ENCODE measurements at regions not wholly inside any gene's neighbourhood (a gene's known extent, or its start where the extent isn't known, plus 50 kb on each side); places are given as distances from the start of the nearest gene placed in this dataset.

DNA sequence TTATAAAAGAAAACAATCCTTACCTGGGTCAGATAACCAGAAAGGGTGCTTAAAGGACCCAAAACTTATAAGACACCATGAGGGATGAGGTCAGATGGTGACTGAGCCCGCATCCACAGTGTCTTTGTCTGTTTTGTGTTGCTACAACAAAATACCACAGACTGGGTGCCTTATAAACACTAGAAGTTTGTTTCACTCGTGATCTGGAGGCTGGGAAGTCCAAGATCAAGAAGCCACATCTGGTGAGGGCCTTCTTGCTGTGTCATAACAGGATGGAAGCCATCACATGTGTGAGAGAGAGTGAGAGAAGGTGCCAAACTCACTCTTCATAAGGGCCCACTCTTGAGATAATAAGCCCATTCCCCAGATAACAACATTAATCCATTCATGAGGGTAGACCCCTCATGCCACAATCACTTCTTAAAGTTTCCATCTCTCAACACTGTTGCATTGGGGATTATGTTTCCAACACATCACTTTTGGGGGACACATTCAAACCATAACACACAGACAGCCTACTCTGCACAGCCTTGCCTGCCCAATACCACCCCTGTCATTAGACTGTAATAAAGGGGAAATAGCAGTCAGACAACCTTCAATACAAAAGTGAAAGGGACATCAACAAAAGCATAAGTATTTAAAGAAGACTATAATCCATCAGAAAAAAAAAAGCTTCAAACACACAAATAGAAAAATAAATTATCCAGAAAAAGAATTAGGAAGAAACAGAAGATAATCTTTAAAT lies 249.8 kb downstream of the ANAPC1 start:
- in situ Hi-C loops (cut with HindIII; ENCODE audit: low sequenced_read_pairs): no loop called here
- DNase-seq (ENCODE audit: low read depth, low spot score): no peak
- no peak overlapping the region for H3K4me3 ChIP-seq (ENCODE audit: low read depth, low read length)
- TF ChIP-seq, protein P1, sequence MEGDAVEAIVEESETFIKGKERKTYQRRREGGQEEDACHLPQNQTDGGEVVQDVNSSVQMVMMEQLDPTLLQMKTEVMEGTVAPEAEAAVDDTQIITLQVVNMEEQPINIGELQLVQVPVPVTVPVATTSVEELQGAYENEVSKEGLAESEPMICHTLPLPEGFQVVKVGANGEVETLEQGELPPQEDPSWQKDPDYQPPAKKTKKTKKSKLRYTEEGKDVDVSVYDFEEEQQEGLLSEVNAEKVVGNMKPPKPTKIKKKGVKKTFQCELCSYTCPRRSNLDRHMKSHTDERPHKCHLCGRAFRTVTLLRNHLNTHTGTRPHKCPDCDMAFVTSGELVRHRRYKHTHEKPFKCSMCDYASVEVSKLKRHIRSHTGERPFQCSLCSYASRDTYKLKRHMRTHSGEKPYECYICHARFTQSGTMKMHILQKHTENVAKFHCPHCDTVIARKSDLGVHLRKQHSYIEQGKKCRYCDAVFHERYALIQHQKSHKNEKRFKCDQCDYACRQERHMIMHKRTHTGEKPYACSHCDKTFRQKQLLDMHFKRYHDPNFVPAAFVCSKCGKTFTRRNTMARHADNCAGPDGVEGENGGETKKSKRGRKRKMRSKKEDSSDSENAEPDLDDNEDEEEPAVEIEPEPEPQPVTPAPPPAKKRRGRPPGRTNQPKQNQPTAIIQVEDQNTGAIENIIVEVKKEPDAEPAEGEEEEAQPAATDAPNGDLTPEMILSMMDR (IDR thresholded peaks at IDR 0.05; ENCODE audit: low read depth, low read length): no peak

DNA sequence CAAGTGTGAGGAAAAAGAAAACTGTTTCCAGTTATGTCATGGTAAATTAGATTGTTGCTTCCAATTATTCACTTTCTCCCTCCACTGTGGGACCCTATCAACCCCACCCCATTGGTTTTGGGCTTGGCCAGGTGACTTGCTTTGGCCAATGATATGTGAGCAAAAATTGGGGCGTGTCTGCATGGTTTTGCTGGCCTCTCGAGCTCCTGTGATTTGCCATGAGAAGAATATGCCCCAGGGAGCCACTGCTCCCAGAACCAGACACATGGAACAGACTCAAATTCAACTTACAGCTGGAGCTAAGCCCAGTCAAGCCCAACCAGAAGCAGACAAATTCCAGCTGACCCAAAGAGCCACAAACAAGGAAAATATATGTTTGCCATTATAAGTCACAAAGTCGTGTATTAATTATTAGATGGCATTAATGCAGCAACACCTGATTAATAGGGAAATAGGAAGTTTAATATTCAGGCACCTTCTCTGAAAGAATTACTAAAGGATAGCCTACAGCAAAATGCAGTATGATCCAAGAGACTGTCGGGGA lies 248.9 kb downstream of the ANAPC1 start:
- in situ Hi-C loops (cut with HindIII; ENCODE audit: low sequenced_read_pairs): no loop called here
- DNase-seq (ENCODE audit: low read depth, low spot score): peak; percentile 39
- TF ChIP-seq, protein P1 (IDR thresholded peaks at IDR 0.05; ENCODE audit: low read depth, low read length): no peak
- H3K4me3 ChIP-seq (ENCODE audit: low read depth, low read length): no peak overlapping the region

DNA sequence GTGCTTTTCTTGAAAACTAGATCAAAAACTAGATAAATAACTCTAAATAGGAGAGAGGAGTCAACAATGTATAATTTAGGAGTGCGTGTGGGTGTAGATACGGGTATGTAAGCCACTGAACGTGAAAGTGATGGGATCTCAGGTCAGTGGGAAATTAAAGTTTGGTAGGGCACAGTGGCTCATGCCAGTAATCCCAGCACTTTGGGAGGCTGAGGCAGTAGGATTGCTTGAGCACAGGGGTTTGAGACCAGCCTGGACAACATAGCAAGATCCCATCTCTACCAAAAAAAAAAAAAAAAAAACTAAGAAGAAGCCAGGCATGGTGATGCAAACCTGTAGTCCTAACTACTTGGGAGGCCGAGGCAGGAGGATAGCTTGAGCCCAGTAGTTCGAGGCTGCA lies 247.1 kb downstream of the ANAPC1 start:
- DNase-seq (ENCODE audit: low read depth, low spot score): no peak
- TF ChIP-seq, protein P1 (IDR thresholded peaks at IDR 0.05; ENCODE audit: low read depth, low read length): no peak
- in situ Hi-C loops (cut with HindIII; ENCODE audit: low sequenced_read_pairs): no loop called here
- H3K4me3 ChIP-seq (ENCODE audit: low read depth, low read length): no peak overlapping the region

DNA sequence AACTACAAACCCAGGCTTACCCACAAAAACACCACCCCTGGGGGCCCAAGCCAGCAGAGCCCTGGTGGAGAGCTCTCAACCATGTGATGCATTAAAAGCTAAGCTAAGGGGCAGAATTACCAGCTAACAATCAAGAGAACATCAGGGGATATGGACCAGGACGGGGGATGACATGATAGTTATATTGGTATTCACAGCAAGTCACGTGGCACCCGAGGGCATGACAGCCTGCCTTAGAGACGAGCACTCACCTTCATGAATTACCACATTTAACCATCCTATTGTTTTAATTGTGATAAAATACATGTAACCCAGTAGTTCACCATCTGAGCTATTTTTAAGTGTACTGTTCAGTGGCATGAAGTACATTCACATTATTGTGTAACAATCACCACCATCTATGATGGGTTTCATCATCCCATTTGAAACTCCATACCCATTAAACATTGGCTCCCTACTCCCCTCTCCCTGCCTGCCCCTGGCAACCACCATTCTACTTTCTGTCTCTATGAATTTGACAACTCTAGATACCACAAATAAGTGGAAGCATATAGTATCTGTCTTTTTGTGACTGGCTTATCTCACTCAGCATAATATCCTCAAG lies 245.6 kb downstream of the ANAPC1 start:
- TF ChIP-seq, protein P1 (IDR thresholded peaks at IDR 0.05; ENCODE audit: low read depth, low read length): no peak
- in situ Hi-C loops (cut with HindIII; ENCODE audit: low sequenced_read_pairs): no loop called here
- DNase-seq (ENCODE audit: low read depth, low spot score): no peak
- no peak overlapping the region for H3K4me3 ChIP-seq (ENCODE audit: low read depth, low read length)

DNA sequence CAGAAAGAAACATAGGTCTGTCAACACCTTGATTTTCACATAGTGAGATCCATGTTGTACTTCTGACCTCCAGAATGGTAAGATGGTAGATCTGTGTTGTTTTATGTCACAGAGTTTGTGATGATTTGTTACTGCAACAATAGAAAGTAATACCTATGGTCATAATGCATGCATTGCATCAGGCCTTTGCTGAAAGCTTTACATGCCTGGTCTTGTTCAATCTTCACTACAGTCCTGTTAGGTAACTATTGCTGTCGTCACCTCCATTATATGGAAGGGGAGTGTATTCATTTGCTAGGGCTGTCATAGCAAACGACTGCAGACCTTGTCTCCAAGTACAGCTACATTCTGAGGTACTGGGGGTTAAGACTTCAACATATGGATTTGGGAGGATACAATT lies 243.5 kb downstream of the ANAPC1 start:
- no peak overlapping the region for H3K4me3 ChIP-seq (ENCODE audit: low read depth, low read length)
- TF ChIP-seq, protein P1 (IDR thresholded peaks at IDR 0.05; ENCODE audit: low read depth, low read length): no peak
- no peak for DNase-seq (ENCODE audit: low read depth, low spot score)
- in situ Hi-C loops (cut with HindIII; ENCODE audit: low sequenced_read_pairs): no loop called here

DNA sequence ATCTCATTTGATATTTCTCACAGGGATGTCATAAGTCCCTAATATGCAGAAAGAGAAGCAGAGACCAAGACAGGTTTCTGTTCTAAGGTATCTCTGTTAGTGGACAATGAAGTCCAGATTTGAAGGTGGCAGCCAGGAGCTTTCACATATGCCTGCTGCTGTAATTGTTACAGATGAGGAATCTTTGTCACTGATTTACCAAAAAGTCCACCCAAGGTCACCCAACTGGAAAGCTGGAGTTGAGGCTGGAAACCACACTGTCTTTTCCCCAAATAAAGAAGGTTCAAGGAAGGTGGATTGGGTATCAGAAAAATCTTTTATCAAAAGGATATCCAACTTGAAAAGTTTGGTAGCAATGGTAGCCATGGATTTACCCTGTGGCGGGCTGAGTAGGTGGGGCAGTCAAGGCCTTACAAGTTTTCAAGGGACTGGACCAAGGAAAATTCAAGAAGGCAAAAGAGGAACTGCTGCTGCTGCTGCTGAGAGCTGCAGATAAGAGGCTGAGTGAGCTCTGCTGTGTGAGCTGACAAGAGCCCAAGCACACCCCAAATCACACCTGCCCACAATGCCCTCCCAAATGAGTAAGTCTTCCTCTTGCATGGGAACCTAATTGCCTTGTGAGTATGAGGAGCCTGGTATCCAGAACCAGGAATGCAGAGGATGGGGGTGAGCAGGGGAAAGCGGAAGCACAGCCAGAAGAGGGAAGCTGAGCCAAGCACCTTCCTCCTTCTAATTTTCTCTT lies 241.2 kb downstream of the ANAPC1 start:
- DNase-seq (ENCODE audit: low read depth, low spot score): no peak
- TF ChIP-seq, protein P1 (IDR thresholded peaks at IDR 0.05; ENCODE audit: low read depth, low read length): no peak
- no peak overlapping the region for H3K4me3 ChIP-seq (ENCODE audit: low read depth, low read length)
- in situ Hi-C loops (cut with HindIII; ENCODE audit: low sequenced_read_pairs): no loop called here

All from astrocyte of the spinal cord (primary cell).